GM21447 (cell line): ENCODE measurements at regions not wholly inside any gene's neighbourhood (a gene's known extent, or its start where the extent isn't known, plus 50 kb on each side); places are given as distances from the start of the nearest gene placed in this dataset.

ENCODE experiments used
- ATAC-seq: cut with Tn5 transposase; IDR thresholded peaks from one replicate; pipeline ENCODE4 v1.9.1; 2021; ENCODE audit not compliant: unreplicated experiment

DNA sequence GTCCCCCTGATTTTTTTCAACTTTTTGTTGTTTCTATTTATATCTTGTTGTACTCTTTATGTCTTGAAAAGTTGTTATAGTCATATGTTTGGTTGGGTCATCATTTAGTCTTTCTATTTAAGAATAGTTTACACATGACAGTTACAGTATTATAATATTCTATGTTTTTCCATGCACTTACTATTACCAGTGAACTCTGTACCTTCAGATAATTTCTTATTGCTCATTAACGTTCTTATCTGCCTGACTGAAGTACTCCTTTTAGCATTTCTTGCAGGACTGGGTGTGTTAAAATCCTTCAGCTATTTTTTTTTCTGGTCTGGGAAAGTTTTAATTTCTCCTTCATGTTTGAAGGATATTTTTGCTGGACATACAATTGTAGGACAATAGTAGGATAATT is 157.7 kb upstream of the DIPK2B start:
- ATAC-seq = no peak

DNA sequence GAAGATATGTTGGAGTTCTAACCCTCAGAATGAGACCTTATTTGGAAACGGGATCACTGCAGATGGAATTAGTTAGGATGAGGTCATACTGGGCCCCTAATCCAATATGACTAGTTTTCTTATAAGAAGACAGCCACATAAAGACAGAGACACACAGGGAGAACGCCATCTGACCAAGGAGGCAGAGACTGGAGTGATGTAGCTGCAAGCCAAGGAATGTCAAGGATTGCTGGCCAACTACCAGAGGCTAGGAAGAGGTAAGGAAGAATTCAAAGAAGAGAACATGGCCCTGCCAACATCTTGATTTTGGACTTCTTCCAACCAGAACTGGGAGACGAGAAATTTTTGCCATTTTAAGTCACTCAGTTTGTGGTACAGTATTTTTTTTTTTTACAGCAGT is 152.8 kb upstream of the DIPK2B start:
- ATAC-seq = no peak

DNA sequence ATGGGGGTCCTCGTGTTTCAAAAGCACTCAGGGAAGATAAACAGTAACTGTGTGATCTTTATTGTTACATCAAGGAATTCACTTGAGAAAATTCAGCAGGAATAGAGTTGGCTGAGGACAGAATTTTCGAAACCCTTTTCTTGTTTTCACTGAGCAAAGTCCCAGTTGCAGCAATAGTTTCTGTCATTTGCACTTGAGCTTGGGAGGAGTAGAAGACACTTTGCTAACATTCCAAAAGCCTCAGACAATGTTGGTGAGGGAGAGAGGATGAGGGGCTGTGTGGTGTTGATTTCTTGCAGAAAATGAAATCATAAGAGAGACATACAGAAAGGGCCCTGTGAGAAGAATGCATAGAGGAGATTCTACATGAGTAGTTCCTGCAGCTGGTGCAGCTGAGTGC is 151.9 kb upstream of the DIPK2B start:
- ATAC-seq = no peak

DNA sequence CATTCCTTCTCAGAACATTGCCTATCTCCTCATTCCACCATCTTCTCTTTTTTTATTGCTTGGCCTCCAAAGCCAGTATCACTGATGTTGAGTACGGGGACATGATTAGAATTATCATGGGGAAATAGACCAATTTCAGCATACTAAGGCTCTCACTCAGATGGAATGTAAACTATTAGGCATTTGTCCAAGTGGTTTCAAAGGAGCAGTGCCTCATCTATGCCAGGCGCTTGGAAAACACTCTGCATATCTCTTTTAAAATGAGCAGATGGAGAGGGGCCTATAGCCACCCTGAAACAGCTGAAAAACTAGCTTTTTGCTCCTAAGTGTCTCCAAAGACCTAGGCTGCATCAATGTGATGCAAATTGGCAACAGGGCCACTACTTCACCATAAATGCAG is 150.8 kb upstream of the DIPK2B start:
- ATAC-seq = no peak

DNA sequence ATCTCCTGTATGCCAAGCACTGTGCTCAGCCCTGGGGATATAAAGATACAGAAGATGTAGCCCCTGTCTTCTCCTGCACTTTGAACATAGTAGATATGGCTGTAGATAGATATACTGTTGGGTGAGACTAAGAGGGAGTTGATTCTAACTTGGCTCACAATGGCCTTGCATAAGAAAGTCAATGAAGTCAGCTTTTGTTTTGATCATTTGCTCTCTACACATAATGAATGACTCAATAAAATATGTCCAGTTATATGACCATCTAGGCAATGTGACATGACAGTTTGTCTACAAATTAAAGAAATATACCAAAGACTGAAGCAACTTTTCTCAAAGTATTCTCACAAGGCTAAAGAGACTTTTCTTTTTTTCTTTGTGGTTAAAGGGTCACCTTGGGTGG is 147.6 kb upstream of the DIPK2B start:
- no peak for ATAC-seq

DNA sequence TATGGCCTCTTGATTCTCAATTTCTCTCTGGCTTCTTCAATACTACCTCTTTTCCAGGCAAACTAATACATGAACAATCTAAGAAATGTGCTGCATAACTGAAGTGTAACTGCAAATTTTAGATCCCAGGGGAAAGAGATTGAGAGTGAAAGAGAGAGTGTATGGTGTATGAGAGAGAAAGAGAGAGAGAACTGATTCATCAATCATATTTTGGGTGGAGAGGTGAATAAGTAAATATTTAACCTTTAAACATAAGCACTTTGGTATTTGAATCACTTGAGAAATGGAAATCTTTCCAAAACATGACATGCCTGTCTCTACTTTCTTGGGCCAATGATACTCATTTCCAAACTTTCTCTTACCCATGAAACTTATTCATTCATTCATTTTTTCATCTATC is 147.2 kb upstream of the DIPK2B start:
- ATAC-seq = no peak

DNA sequence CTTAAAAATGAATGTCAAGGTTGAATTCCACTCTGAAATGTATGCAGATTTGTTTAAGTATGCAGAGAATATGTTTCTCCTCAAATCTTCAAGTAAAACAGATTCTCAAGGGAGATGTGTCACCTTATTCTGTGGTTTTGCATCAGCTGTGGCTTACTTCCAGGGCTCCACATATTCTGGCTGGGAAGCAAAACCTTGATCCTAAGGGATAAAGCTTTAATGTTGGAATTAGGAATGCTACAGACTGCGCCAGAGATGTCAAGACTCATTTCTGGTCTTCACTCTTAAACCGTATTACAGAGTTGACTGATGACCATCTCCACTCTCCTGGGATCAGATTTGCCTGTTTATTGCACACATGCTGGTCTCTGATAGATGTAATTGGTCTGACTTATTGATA is 143.9 kb upstream of the DIPK2B start:
- ATAC-seq = no peak

DNA sequence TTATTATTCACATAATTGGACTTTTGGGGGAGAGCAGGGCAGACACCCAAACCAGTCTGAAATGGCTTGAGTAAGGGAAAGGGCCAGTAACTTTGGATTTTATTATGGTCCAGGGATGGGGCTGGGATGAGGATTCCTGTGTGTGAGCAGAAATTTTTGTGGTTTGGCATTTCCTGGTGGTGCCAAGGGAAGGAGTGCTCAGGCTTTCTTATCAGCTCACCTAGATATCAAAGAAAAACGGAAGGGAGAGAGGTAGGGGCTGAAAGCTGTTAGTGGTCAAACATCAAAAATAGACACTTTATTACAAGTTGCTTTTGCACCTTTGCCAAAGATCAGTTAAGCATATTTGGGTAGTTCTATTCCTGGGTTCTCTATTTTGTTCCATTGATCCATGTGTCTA is 128.5 kb upstream of the DIPK2B start:
- no peak for ATAC-seq

DNA sequence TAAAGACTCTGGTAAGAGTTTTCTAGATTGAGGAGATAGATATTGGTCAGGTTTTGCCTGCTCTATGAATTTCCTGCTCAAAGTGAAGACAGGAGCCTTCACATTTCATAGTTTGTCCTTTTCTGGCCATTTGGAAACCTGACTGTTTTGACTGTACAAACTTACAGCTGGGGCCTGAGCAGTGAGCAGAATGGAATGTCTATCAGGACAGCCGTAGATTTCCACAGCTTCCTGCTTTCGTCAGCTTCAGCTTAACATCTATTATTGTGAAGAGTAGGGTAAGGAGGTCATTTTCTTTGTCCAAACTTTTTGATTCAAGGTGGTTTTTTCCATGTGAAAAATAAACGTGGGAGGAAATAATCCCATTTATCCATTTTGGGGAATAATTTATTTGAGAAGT is 124.3 kb upstream of the DIPK2B start:
- ATAC-seq = no peak

DNA sequence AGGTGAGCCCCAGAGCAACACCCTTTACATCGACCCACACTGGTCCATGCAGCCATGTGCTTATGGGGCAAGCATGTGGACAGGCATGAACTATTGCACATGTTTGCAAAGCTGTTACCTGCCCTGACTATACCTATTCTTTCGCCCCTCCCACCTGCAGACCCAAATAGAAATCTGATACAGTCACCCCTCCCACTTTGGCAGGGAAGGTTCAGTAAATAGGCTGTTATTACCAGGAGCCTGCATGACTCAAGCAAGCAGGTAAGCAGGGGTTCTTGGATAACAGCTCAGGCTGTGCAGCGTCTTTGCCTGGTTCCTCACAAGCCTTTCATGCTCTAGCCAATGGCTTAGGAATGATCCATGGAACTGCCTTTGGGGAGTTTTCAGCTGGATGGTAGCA is 122.7 kb upstream of the DIPK2B start:
- no peak for ATAC-seq

DNA sequence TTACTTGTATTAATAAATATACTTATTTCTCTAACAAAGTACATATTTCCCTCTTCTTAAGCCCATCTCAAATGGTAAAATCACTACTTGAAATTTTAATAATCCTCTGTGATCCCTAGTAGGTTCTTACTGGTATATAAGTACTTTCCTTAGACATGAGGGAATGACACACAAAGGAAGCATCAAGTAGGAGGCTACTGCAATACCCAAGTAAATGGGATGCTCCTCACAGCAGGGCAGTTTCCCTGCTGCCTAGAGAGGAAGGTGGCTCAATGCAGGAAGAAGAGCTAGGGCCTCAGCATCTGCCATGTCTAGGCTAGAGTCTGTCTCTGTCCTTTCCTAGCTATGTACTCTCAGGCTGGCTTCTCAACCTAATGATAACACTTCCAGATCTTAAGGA is 122.1 kb upstream of the DIPK2B start:
- no peak for ATAC-seq

DNA sequence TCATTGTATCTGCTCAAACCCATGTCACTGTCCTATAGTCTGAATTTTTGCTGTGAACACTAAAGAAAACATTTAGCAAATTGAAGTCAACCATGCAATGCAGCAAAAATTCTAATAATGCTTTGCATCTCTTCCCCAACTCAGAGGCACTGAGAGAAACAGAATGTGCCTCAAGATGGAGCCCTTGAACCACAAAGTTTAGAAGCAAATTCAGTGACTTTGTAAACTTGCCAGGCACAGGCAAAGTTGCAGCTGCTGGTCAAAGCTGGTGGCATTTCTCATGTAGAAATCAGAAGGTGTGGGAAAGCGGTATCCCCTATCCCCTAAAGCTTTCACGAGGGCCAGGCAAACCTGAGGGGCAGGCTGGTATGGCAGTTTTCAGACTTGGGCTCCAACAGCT is 121.7 kb upstream of the DIPK2B start:
- no peak for ATAC-seq

DNA sequence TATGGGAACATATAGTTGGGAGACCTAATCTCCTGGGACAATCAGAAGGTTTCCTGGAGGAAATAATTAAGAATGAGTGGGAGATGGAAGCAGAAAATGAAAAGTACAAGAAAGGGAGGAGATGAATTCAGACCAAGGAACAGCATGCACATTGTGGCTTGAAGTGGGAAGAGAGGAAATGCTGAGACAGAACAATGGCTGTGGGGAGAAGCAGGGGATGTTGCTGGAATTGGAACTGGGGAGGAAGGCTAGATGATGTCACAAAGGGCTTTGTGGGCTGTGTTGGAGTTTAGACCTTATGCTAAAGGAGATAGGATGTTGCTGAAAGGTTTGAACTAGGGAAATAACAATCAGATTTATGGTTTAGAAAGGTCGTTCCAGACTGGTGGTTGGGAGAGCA is 119.5 kb upstream of the DIPK2B start:
- ATAC-seq = no peak

DNA sequence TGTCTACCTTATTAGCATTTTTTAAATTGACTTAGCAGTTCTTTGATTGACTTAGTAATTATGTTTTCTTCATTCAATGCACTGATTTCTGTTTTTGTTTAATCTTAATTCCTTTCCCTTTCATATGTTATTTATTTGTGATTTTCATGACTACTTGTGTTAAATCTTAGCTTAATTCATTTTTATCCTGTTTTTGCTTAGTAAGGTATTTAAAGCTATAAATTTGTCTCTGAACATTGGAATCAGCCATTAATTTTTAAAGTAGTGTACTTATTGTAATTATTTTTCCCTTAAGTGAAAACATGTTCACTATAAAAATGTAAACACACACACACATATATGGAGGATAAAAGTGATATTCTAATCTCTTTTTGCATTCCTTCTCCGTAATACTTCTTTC is 109.1 kb upstream of the DIPK2B start:
- no peak for ATAC-seq

DNA sequence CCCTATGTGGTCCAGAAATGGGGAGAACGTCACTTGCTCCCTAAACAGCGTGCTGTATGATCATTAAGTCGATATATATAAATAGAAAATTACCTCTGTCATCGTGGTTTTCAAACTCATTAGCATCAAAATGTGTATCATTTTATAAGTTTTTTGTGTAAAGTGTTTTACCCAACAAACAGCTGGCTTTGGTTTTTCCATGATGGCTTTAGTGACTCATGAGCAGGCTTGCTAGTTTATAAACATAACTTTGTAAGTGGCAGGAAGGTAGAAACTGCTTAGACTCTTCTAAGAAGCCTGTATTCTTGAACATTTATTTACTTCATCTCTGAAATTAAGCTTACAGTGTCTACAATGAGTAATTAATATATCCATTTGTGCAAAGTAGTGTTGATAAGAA is 108.4 kb upstream of the DIPK2B start:
- no peak for ATAC-seq

DNA sequence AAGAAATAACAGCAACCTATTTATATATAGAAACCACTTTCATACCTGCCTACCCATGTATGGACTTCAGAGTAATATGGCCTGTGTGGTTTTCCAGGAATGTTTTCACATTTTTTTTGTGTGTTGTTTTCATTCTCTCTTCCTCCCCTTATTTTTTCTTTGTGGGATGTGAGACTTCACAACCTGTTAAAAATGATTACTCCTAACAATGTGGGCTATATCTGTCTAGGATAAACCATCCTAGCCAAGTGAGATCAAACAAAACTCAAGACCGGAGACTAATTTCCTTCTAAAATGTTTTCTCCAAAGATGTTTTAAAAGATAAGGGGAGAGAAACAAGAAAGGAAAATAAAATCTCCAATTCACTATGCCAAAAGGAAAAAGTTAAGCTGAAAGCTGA is 106.1 kb upstream of the DIPK2B start:
- no peak for ATAC-seq

DNA sequence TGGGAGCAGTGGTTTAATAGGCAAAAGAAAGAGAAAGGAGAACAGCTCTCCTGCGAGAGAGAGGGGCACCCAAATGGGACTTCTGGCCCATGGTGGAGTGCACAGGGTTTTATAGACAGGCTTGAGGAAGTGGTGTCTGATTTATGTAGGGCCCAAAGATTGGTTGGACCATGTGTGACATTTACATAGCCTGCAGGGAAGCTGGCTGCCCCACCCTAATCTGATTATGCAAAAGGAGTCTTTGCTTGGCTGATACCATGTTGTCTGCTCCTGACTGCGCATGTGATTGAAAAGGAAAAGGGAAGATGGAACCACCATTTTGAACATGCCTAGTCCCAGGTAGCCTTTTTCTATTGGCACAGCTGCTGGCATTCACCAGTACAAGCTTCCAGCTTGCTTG is 100.0 kb upstream of the DIPK2B start:
- no peak for ATAC-seq

DNA sequence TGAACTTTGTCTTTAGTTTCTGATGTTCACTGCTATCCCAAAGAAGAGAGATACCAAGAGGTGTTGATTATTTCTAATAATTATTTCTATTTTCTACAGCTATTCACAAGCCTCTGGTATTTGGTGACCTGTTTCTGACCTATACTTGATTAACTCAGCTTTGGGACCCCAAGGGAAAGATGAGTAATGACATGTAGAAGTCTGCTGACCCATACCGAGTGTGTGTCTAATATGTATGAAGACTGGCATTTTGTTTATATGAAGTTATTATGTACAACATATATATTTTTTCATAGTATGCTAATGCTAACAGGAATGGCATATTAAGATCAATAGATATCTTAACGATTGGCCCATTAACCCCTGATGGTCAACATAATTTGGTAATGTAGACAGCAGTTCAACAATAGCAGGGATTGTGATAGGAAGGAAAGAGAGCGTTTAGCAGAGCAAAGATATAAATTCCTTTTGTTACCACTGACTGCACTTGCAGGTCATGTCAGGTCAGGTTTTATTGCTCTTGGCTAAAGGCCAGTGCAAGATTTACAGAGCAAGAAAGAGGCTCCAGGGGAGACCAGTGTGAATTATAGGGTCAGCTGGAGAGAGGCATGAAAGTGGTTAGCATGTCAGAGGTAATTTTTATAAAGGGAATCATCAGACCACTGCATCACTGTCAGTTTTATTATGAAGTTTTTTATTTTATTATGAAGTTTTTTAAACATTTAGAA is 94.7 kb upstream of the DIPK2B start:
- no peak for ATAC-seq

DNA sequence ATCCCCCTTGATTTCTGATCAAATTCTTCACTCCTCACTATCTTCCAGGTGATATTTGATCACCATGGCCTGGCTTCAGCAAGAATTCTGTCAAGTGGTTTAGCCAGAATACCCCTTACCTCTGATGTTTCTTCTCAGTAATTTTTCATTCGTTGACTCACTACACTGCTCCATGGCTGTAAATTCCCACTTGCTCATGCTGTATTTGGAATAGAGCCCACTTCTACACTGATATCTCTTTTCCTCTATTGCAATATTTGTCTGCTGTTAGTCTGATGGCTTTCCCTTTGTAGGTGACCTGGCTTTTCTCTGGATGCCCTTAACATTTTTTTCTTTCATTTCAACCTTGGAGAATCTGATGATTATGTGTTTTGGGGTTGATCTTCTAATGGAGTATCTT is 73.9 kb upstream of the DIPK2B start:
- ATAC-seq = no peak

DNA sequence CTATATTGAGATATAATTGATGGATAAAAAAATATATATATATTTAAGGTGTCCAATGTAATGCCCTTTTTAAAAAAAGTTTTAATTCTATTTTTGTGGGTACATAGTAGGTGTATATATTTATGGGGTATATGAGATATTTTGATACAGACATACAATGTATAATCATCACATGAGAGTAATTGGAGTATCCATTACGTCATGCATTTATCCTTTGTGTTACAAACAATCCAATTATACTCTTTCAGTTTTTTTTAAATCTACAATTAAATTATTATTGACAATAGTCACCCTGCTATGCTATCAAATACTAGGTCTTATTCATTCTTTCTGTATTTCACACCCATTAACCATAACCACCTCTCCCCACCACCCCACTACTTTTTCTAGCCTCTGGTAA is 66.3 kb upstream of the DIPK2B start:
- no peak for ATAC-seq

DNA sequence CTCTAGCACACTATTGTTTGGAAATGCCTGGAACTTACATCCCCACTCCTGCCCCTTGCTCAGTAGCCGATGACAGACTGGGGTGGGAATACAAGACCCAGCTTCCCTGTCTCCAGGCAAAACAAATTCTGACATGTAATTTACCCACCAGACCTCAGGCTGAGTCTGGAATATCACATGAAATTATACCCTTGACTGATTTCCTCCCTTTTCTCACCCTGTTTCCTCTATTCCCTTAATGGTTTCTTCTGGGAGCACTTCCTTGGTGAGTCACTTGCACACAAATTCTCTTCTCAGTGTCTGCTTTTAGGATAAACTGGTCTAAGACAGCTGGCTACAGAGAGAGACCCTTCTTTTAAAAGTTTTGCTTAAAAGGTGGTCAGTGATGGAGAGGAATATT is 65.8 kb upstream of the DIPK2B start:
- ATAC-seq = no peak

DNA sequence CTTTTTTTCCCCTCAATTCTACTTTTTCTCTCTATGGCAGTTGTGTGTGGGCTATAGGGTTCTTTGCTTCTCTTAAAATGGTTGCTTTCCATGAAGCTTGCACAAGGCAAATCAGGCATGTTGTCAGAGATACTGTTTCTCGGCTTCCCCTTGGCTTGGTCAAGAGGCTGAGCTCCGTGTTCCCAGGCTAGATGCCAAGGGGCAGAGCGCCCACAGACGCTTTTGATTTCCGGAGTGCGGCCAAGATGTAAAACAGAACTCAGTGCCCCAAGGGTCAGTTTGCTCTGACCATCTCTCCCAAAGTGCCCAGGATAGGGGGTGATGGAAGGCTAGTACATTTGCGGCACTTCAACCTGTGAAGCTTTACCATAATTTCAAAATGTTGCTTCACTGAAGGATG is 64.2 kb upstream of the DIPK2B start:
- ATAC-seq = no peak

DNA sequence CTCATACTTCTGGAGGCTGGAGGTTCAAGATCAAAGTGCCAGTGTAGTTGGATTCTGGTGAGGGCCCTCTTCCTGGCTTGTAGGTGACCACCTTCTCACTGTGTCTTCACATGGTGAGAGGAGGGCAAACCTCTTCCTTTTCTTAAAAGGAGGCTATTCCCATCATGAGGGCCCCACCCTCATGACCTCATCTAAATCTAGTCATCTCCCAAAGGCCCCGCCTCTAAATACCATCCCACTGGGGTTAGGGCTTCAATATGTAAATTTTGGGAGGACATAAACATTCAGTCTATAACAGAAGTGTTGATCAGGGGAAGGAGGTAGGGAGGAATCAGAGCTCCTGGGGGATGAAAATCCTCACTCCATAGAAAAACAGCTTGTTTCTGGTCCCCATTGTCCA is 60.8 kb upstream of the DIPK2B start:
- ATAC-seq = no peak

DNA sequence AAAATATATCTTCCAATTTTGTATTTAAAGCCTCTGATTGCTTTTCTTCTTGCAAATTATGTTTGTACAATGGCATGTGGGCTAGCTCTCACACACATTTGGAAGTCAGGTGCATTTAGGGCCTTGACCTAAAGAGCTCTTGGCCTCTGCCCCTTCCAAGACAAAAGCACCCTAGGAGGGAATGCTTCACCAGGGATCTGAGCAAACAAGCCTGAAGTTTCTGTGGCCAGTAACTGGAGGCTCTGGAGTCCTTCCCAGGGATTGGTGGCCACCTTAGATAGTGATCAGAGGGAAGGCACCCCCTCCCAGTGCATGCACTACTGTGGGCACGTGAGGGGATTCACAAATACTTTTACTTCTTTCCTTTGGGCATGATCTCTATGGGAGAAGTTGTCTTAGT is 60.3 kb upstream of the DIPK2B start:
- no peak for ATAC-seq
